ENCODE measurements at regions not wholly inside any gene's neighbourhood (a gene's known extent, or its start where the extent isn't known, plus 50 kb on each side); places are given as distances from the start of the nearest gene placed in this dataset.

GRCh38 chr11:19499999-19500398 is 212.6 kb upstream of the NAV2 start:
- no peak for DNase-seq (ENCODE audit: low spot score in 2 of 2)

GRCh38 chr11:19499026-19499669 is 213.5 kb upstream of the NAV2 start:
- TF ChIP-seq POLR2AphosphoS5 (IDR thresholded peaks at IDR 0.05) (no peak), CTCF (IDR thresholded peaks at IDR 0.05) (no peak), POLR2A (IDR thresholded peaks at IDR 0.05) (no peak)
- no peaks in the 10 kb centered on the region for H3K4me1 ChIP-seq
- DNase-seq (ENCODE audit: low spot score in 2 of 2): no peak
- no peaks in the 10 kb centered on the region for H3K36me3 ChIP-seq
- peaks cover 0 to 8% of the 10 kb centered on the region in 2 donors for H3K9me3 ChIP-seq
- H3K27me3 ChIP-seq: no peaks in the 10 kb centered on the region
- intact Hi-C loops (cut with DNase I; ENCODE audit: low total_unique reads): no loop called here
- H3K4me3 ChIP-seq: no peak overlapping the region
- no peak overlapping the region for H3K27ac ChIP-seq

More at GRCh38 chr11:19499999-19500398, 212.6 kb upstream of the NAV2 start:
- Histone ChIP-seq H3K27me3 (no peaks in the 10 kb centered on the region), H3K4me1 (no peaks in the 10 kb centered on the region), H3K36me3 (no peaks in the 10 kb centered on the region), H3K4me3 (no peak overlapping the region), H3K9me3 (peaks cover 0 to 8% of the 10 kb centered on the region in 2 donors), H3K27ac (no peak overlapping the region)
- intact Hi-C loops (cut with DNase I; ENCODE audit: low total_unique reads): no loop called here
- TF ChIP-seq POLR2AphosphoS5 (IDR thresholded peaks at IDR 0.05) (no peak), POLR2A (IDR thresholded peaks at IDR 0.05) (no peak), CTCF (IDR thresholded peaks at IDR 0.05) (no peak)

- intact Hi-C loops (cut with DNase I; ENCODE audit: low total_unique reads): no loop called here
- peaks cover 0 to 8% of the 10 kb centered on the region in 2 donors for H3K9me3 ChIP-seq
- H3K27me3 ChIP-seq: no peaks in the 10 kb centered on the region
- no peak overlapping the region for H3K27ac ChIP-seq
- no peak for DNase-seq (ENCODE audit: low spot score in 2 of 2)
- no peaks in the 10 kb centered on the region for H3K4me1 ChIP-seq
- no peak overlapping the region for H3K4me3 ChIP-seq
- no peak for TF ChIP-seq POLR2AphosphoS5 (IDR thresholded peaks at IDR 0.05)
- H3K36me3 ChIP-seq: no peaks in the 10 kb centered on the region
Measured at GRCh38 chr11:19493446-19494213, 219.0 kb upstream of the NAV2 start.

GRCh38 chr11:19482319-19483100 is 230.1 kb upstream of the NAV2 start:
- no peak for TF ChIP-seq POLR2A (IDR thresholded peaks at IDR 0.05)
- Histone ChIP-seq H3K4me3 (no peak overlapping the region), H3K27ac (no peak overlapping the region)

GRCh38 chr11:19480540-19480939 is 232.1 kb upstream of the NAV2 start:
- TF ChIP-seq POLR2A (IDR thresholded peaks at IDR 0.05): no peak
- TF ChIP-seq CTCF (IDR thresholded peaks at IDR 0.05): no peak
- no peak for TF ChIP-seq POLR2AphosphoS5 (IDR thresholded peaks at IDR 0.05)
- H3K4me1 ChIP-seq: no peaks in the 10 kb centered on the region

More at GRCh38 chr11:19482319-19483100, 230.1 kb upstream of the NAV2 start:
- Histone ChIP-seq H3K27me3 (peaks cover 0 to 9% of the 10 kb centered on the region in 2 donors), H3K36me3 (no peaks in the 10 kb centered on the region), H3K4me1 (no peaks in the 10 kb centered on the region), H3K9me3 (no peaks in the 10 kb centered on the region)
- intact Hi-C loops (cut with DNase I; ENCODE audit: low total_unique reads): no loop called here
- DNase-seq (ENCODE audit: low spot score in 2 of 2): no peak

More at GRCh38 chr11:19480540-19480939, 232.1 kb upstream of the NAV2 start:
- Histone ChIP-seq H3K27me3 (no peaks in the 10 kb centered on the region), H3K27ac (no peak overlapping the region), H3K9me3 (no peaks in the 10 kb centered on the region), H3K4me3 (no peak overlapping the region), H3K36me3 (no peaks in the 10 kb centered on the region)
- intact Hi-C loops (cut with DNase I; ENCODE audit: low total_unique reads): no loop called here
- no peak for DNase-seq (ENCODE audit: low spot score in 2 of 2)

Measured in breast epithelium (tissue), 4 donors.